B cell (primary cell): ENCODE measurements at regions not wholly inside any gene's neighbourhood (a gene's known extent, or its start where the extent isn't known, plus 50 kb on each side); places are given as distances from the start of the nearest gene placed in this dataset.

Experiments
- ATAC-seq: fragments of 200-7000 bp; cut with Tn5 transposase; one replicate; pipeline ENCODE4 v1.10.0; 2021; ENCODE audit warnings: low read depth, mild to moderate bottlenecking, moderate number of reproducible peaks, moderate library complexity
- CTCF ChIA-PET: fragments of 350-600 bp; sonication (Branson Sonifier 250); formaldehyde crosslinking; loops from one replicate; lab custom pipeline; 2021; ENCODE audit warnings: antibody characterized with exemption, inconsistent platforms; lab: Charles Lee
- POLR2A ChIA-PET: fragments of 350-600 bp; sonication (Branson Sonifier 250); formaldehyde crosslinking; loops from one replicate; lab custom pipeline; 2021; ENCODE audit warnings: antibody characterized with exemption; lab: Charles Lee
- DNase-seq: peaks from one replicate; pipeline ENCODE4 v3.0.0; 2013
- H2AFZ ChIP-seq: 2 replicates; pipeline ENCODE4 v1.6.1; 2012; ENCODE audit warnings: mild to moderate bottlenecking, low read depth, low read length; ENCODE audit not compliant: insufficient read depth, poor library complexity, severe bottlenecking
- H3K27ac ChIP-seq, 2 donors: 1 replicate in 1 of 2; 2 replicates in 1 of 2; pipeline ENCODE4 v1.5.1; 2012 to 2013; ENCODE audit warnings: low read length in 2 of 2, mild to moderate bottlenecking in 2 of 2, moderate library complexity in 1 of 2
- H3K27me3 ChIP-seq, 4 experiments: fragments of 200-600 bp in 1 of 4; sonication (generic) in 1 of 4; replicated peaks in 1 of 4; 1 replicate in 2 of 4; 2 replicates in 2 of 4; pipeline versions ENCODE4 v1.6.1 to v1.7.0; 2013 to 2016; ENCODE audit warnings: low read length in 3 of 4, mild to moderate bottlenecking in 2 of 4, mixed read lengths in 1 of 4, moderate library complexity in 1 of 4; ENCODE audit not compliant: insufficient read depth in 4 of 4, control insufficient read depth in 3 of 4; ENCODE audit errors: control extremely low read depth in 1 of 4
- H3K36me3 ChIP-seq, 2 experiments: replicated peaks in 1 of 2; 1 replicate in 1 of 2; 2 replicates in 1 of 2; pipeline versions ENCODE4 v1.6.1 to v1.7.1; 2013; ENCODE audit warnings: low read length in 1 of 2; ENCODE audit not compliant: insufficient read depth in 2 of 2, control insufficient read depth in 1 of 2; ENCODE audit errors: control extremely low read depth in 1 of 2, extremely low read depth in 1 of 2
- H3K4me1 ChIP-seq, 2 donors: fragments of 200-600 bp in 1 of 2; sonication (generic) in 1 of 2; 1 replicate in 1 of 2; 2 replicates in 1 of 2; pipeline versions ENCODE4 v1.5.1 to v1.6.1; 2013 to 2017; ENCODE audit warnings: low read length in 2 of 2; ENCODE audit not compliant: control insufficient read depth in 2 of 2, insufficient read depth in 2 of 2
- H3K4me2 ChIP-seq: replicated peaks from 2 replicates; pipeline ENCODE3; 2012; ENCODE audit warnings: mild to moderate bottlenecking, low read depth, low read length; ENCODE audit not compliant: poor library complexity, severe bottlenecking
- H3K4me3 ChIP-seq, 5 experiments: fragments of 200-600 bp in 1 of 5; sonication (generic) in 1 of 5; 1 replicate in 3 of 5; 2 replicates in 2 of 5; pipeline versions ENCODE4 v1.5.1 to v1.7.0; 2011 to 2016; ENCODE audit warnings: low read length in 4 of 5, mild to moderate bottlenecking in 4 of 5, low read depth in 2 of 5, control low read depth in 1 of 5, moderate library complexity in 1 of 5; ENCODE audit not compliant: insufficient read depth in 1 of 5; ENCODE audit errors: control extremely low read depth in 1 of 5, extremely low read depth in 1 of 5
- H3K79me2 ChIP-seq: fragments of 200-600 bp; sonication (generic); one replicate; pipeline ENCODE4 v1.6.0; 2016; ENCODE audit warnings: low read length; ENCODE audit not compliant: control insufficient read depth, insufficient read depth
- H3K9ac ChIP-seq: fragments of 200-600 bp; sonication (generic); 2 replicates; pipeline ENCODE4 v1.6.1; 2017; ENCODE audit warnings: mild to moderate bottlenecking, low read length, moderate library complexity
- H3K9me3 ChIP-seq, 3 donors: one replicate each; pipeline versions ENCODE4 v1.6.1 to v1.7.1; 2013; ENCODE audit warnings: low read length in 2 of 3; ENCODE audit not compliant: control insufficient read depth in 2 of 3, insufficient read depth in 1 of 3; ENCODE audit errors: control extremely low read depth in 1 of 3
- H4K20me1 ChIP-seq: 2 replicates; pipeline ENCODE4 v1.6.0; 2012; ENCODE audit warnings: mild to moderate bottlenecking, low read length; ENCODE audit not compliant: insufficient read depth, control insufficient read depth, poor library complexity, severe bottlenecking
- H3K27ac Mint-ChIP-seq: one replicate; pipeline ENCODE4 v1.8.0; 2021; ENCODE audit warnings: mixed read lengths
- H3K27me3 Mint-ChIP-seq: one replicate; pipeline ENCODE4 v1.8.0; 2021; ENCODE audit warnings: mixed read lengths
- H3K4me1 Mint-ChIP-seq: one replicate; pipeline ENCODE4 v1.8.0; 2021; ENCODE audit warnings: mixed read lengths
- H3K4me3 Mint-ChIP-seq: one replicate; pipeline ENCODE4 v1.8.0; 2021; ENCODE audit warnings: mixed read lengths
- H3K9me3 Mint-ChIP-seq: one replicate; pipeline ENCODE4 v1.8.0; 2022; ENCODE audit warnings: mixed read lengths; ENCODE audit not compliant: insufficient read depth
- CTCF ChIP-seq: fragments of 200-600 bp; IDR thresholded peaks from one replicate; pipeline ENCODE4 v1.8.0; 2022; ENCODE audit warnings: antibody characterized with exemption, mild to moderate bottlenecking
- EZH2 ChIP-seq: IDR thresholded peaks from 2 replicates; pipeline ENCODE4 v1.6.1; 2012; ENCODE audit warnings: borderline replicate concordance, low read depth, mild to moderate bottlenecking, moderate library complexity, low read length; ENCODE audit not compliant: insufficient read depth, poor library complexity, severe bottlenecking
- WGBS: methylation state at CpG from one replicate; pipeline ENCODE4 v1.1.5; 2013; ENCODE audit warnings: missing lambda C conversion rate; ENCODE audit not compliant: insufficient coverage; 5-methylcytosine and 5-hydroxymethylcytosine counted together
- intact Hi-C: fragments of 100-400 bp; cut with micrococcal nuclease; formaldehyde crosslinking; loops from one replicate; pipeline ENCODE4 v1.10.0; 2022

GRCh38 chr16:72537664-72538063 is 365.7 kb upstream of the PMFBP1 start:
- Histone ChIP-seq H3K27me3 (no peaks in the 10 kb centered on the region), H2AFZ (no peak overlapping the region)
- CTCF ChIA-PET = no interaction called here

GRCh38 chr16:72536723-72537435 is 364.9 kb upstream of the PMFBP1 start:
- no peak overlapping the region for H3K27ac Mint-ChIP-seq
- intact Hi-C loops = no loop called here
- TF ChIP-seq CTCF (no peak), EZH2 (no peak)
- Histone ChIP-seq H3K4me2 (no peak overlapping the region), H4K20me1 (no peaks in the 10 kb centered on the region), H3K27ac (no peak overlapping the region), H3K36me3 (no peaks in the 10 kb centered on the region), H3K79me2 (no peaks in the 10 kb centered on the region), H3K4me3 (no peak overlapping the region), H2AFZ (no peak overlapping the region), H3K4me1 (no peaks in the 10 kb centered on the region), H3K9me3 (no peaks in the 10 kb centered on the region), H3K9ac (no peak overlapping the region), H3K27me3 (no peaks in the 10 kb centered on the region)
- no CpG with 5 or more reads among the region's 2 CpGs for WGBS
- CTCF ChIA-PET = no interaction called here
- ATAC-seq = no peak
- H3K4me1 Mint-ChIP-seq = peaks cover 2% of the 10 kb centered on the region
- DNase-seq = no peak
- POLR2A ChIA-PET = no interaction called here
- H3K27me3 Mint-ChIP-seq = no peaks in the 10 kb centered on the region
- H3K9me3 Mint-ChIP-seq = no peaks in the 10 kb centered on the region
- H3K4me3 Mint-ChIP-seq = no peak overlapping the region

More at GRCh38 chr16:72537664-72538063, 365.7 kb upstream of the PMFBP1 start:
- POLR2A ChIA-PET = no interaction called here
- no peak for DNase-seq
- TF ChIP-seq EZH2 (no peak), CTCF (no peak)
- Histone ChIP-seq H3K36me3 (no peaks in the 10 kb centered on the region), H3K79me2 (no peaks in the 10 kb centered on the region), H4K20me1 (no peaks in the 10 kb centered on the region), H3K9ac (no peak overlapping the region), H3K9me3 (no peaks in the 10 kb centered on the region), H3K4me2 (no peak overlapping the region), H3K4me1 (peaks cover 5 to 6% of the 10 kb centered on the region in 2 donors), H3K27ac (no peak overlapping the region), H3K4me3 (no peak overlapping the region)
- ATAC-seq = no peak
- Mint-ChIP-seq H3K4me3 (no peak overlapping the region), H3K27me3 (no peaks in the 10 kb centered on the region), H3K4me1 (peaks cover 7% of the 10 kb centered on the region), H3K27ac (no peak overlapping the region), H3K9me3 (no peaks in the 10 kb centered on the region)
- intact Hi-C loops = no loop called here
